Smooth muscle cell (in vitro differentiated cells): ENCODE measurements at regions not wholly inside any gene's neighbourhood (a gene's known extent, or its start where the extent isn't known, plus 50 kb on each side); places are given as distances from the start of the nearest gene placed in this dataset.
A peak's percentile ranks its signal among the peaks of the same experiment; 100 is the strongest.

ENCODE experiments used
- DNase-seq: peaks from one replicate; lab custom pipeline; 2025; ENCODE audit not compliant: unreplicated experiment; lab: John Stamatoyannopoulos, UW
- H2AFZ ChIP-seq: fragments of 200-600 bp; sonication (generic); 2 replicates; pipeline ENCODE4 v1.6.0; 2016; ENCODE audit warnings: antibody characterized with exemption, low read depth, mild to moderate bottlenecking
- H3F3A ChIP-seq: fragments of 200-600 bp; sonication (generic); 2 replicates; pipeline ENCODE4 v1.6.0; 2017; ENCODE audit warnings: antibody characterized with exemption, low read depth
- H3K27ac ChIP-seq: fragments of 200-600 bp; sonication (generic); 2 replicates; pipeline ENCODE4 v1.5.1; 2016; ENCODE audit warnings: low read depth, mild to moderate bottlenecking
- H3K27me3 ChIP-seq: fragments of 200-600 bp; sonication (generic); 2 replicates; pipeline ENCODE4 v1.6.1; 2016; ENCODE audit warnings: low read depth, mild to moderate bottlenecking
- H3K36me3 ChIP-seq: fragments of 200-600 bp; sonication (generic); 2 replicates; pipeline ENCODE4 v1.5.1; 2016; ENCODE audit warnings: low read depth
- H3K4me1 ChIP-seq: fragments of 200-600 bp; sonication (generic); 2 replicates; pipeline ENCODE4 v1.5.1; 2016; ENCODE audit warnings: low read depth
- H3K4me2 ChIP-seq: fragments of 200-600 bp; sonication (generic); 2 replicates; pipeline ENCODE4 v1.6.0; 2016; ENCODE audit warnings: mild to moderate bottlenecking
- H3K4me3 ChIP-seq: fragments of 200-600 bp; sonication (generic); 2 replicates; pipeline ENCODE4 v1.5.1; 2016; ENCODE audit warnings: mild to moderate bottlenecking
- H3K79me2 ChIP-seq: fragments of 200-600 bp; sonication (generic); 2 replicates; pipeline ENCODE4 v1.6.0; 2016; ENCODE audit warnings: low read depth, mild to moderate bottlenecking
- H3K9ac ChIP-seq: fragments of 200-600 bp; sonication (generic); 2 replicates; pipeline ENCODE4 v1.6.0; 2016; ENCODE audit warnings: low read depth
- H3K9me3 ChIP-seq: fragments of 200-600 bp; sonication (generic); replicated peaks from 2 replicates; pipeline ENCODE4 v1.5.1; 2016; ENCODE audit warnings: low read depth
- H4K20me1 ChIP-seq: fragments of 200-600 bp; sonication (generic); 2 replicates; pipeline ENCODE4 v1.6.0; 2016; ENCODE audit warnings: low read depth
- CTCF ChIP-seq: fragments of 200-600 bp; sonication (generic); IDR thresholded peaks from 2 replicates; pipeline ENCODE4 v1.5.1; 2017; ENCODE audit warnings: borderline replicate concordance, mild to moderate bottlenecking, antibody characterized with exemption; ENCODE audit not compliant: insufficient read depth, poor library complexity, severe bottlenecking
- WGBS: methylation state at CpG from one replicate; pipeline ENCODE4 v1.1.7; 2016; ENCODE audit warnings: low lambda C conversion rate; 5-methylcytosine and 5-hydroxymethylcytosine counted together

GRCh38 chr9:12060067-12060466 lies 633.1 kb upstream of the TYRP1 start:
- Histone ChIP-seq H3K9me3 (no peaks in the 10 kb centered on the region), H2AFZ (no peak overlapping the region), H3K4me1 (no peaks in the 10 kb centered on the region), H3K9ac (no peak overlapping the region), H3F3A (no peaks in the 10 kb centered on the region), H3K27me3 (no peaks in the 10 kb centered on the region), H3K27ac (no peak overlapping the region), H3K4me2 (no peak overlapping the region), H4K20me1 (no peaks in the 10 kb centered on the region), H3K79me2 (no peaks in the 10 kb centered on the region), H3K36me3 (no peaks in the 10 kb centered on the region), H3K4me3 (no peak overlapping the region)
- TF ChIP-seq CTCF: no peak
- DNase-seq: no peak
- WGBS: 68% methylated on average over 2 of the region's 2 CpGs

- H4K20me1 ChIP-seq: no peaks in the 10 kb centered on the region
- no peaks in the 10 kb centered on the region for H3K4me1 ChIP-seq
- 85% methylated on average over 2 of the region's 2 CpGs for WGBS
- no peaks in the 10 kb centered on the region for H3K79me2 ChIP-seq
- DNase-seq: no peak
- H3F3A ChIP-seq: no peaks in the 10 kb centered on the region
- no peak overlapping the region for H3K4me3 ChIP-seq
- H3K27ac ChIP-seq: no peak overlapping the region
- H3K9ac ChIP-seq: no peak overlapping the region
- no peaks in the 10 kb centered on the region for H3K9me3 ChIP-seq
- no peaks in the 10 kb centered on the region for H3K36me3 ChIP-seq
- no peak overlapping the region for H2AFZ ChIP-seq
- no peak overlapping the region for H3K4me2 ChIP-seq
- no peaks in the 10 kb centered on the region for H3K27me3 ChIP-seq
- no peak for TF ChIP-seq CTCF
These were observed 632.4 kb upstream of the TYRP1 start for GRCh38 chr9:12060811-12061210.

GRCh38 chr9:12065050-12065449 lies 628.1 kb upstream of the TYRP1 start:
- Histone ChIP-seq H3K4me3 (no peak overlapping the region), H3K4me2 (no peak overlapping the region), H3K79me2 (no peaks in the 10 kb centered on the region)

More at GRCh38 chr9:12065050-12065449, 628.1 kb upstream of the TYRP1 start:
- Histone ChIP-seq H3K27me3 (no peaks in the 10 kb centered on the region), H3K9me3 (no peaks in the 10 kb centered on the region), H3K4me1 (no peaks in the 10 kb centered on the region), H3K36me3 (no peaks in the 10 kb centered on the region), H3K27ac (no peak overlapping the region), H4K20me1 (no peaks in the 10 kb centered on the region), H3K9ac (no peak overlapping the region), H3F3A (no peaks in the 10 kb centered on the region), H2AFZ (peak overlapping the region; percentile 48)
- 55% methylated on average over 3 of the region's 3 CpGs for WGBS
- no peak for DNase-seq
- TF ChIP-seq CTCF: no peak
